ENCODE measurements at regions not wholly inside any gene's neighbourhood (a gene's known extent, or its start where the extent isn't known, plus 50 kb on each side); places are given as distances from the start of the nearest gene placed in this dataset.

GRCh38 chr4:84441758-84442377 lies 57.2 kb downstream of the NKX6-1 start:
- no peak for DNase-seq (ENCODE audit: low spot score)

DNA sequence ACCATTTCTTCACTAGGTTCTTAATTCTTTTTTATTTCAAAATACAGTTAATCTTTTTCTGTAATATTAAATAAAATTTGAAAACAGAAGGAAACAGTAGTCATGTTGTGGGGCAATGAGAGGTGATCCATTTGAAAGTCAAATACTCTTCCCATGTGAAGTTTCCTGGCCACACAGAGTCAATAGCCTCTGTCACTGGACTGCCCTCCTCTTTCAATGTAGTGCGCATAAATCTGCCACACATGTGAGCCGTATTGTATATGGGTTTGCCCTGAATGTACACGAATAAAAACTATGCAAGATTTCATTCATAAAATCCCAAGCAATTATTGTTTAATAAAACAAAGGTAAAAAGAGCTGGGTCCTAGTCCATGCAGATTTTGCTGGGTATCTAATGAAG lies 59.1 kb downstream of the NKX6-1 start:
- DNase-seq (ENCODE audit: low spot score) = no peak

DNA sequence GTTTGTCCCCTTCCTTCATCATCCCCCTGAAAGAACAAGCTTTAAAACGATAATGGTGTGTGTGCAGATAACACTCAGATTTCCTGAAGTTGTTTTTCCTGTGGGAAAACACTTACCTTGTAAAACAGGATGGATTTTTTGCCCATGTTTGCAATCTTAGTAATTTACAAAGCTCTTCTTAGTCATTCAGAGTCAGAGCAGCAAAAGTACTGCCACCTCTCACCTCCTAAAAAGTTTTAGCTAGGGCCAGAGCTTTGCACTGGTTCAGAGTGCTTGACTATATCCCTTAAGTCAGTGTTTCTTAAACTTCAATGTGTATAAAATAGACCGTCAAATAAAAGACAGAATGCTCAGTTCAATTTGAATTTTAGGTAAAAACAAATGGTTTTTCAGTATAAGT lies 62.3 kb downstream of the NKX6-1 start:
- no peak for DNase-seq (ENCODE audit: low spot score)

GRCh38 chr4:84434344-84434743 lies 64.7 kb downstream of the NKX6-1 start:
- no peak for DNase-seq (ENCODE audit: low spot score)

GRCh38 chr4:84433633-84434222 lies 65.4 kb downstream of the NKX6-1 start:
- DNase-seq (ENCODE audit: low spot score) = no peak

- DNase-seq (ENCODE audit: low spot score) = no peak
Measured at GRCh38 chr4:84432713-84433112, 66.4 kb downstream of the NKX6-1 start.

- DNase-seq (ENCODE audit: low spot score) = no peak
Measured at GRCh38 chr4:84420608-84421007, 78.5 kb downstream of the NKX6-1 start.

DNA sequence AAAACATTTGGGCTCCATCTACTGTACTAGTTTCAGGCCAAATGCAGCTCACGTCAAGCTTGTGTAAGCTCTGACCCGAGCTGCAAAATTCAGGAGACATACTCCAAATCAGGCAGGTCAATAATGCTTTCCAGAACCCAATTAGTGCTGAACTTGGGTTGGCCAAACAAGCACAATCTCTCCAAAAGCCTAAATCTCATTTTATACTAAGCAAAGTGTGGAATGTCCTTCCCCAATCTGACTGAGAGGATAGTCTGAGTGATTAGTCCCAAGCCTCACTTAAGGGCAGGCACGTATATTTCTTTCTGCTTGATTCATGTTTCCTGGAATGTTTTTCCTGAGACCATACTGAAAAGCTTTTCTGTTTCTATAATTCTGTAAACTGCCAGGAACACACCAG lies 79.9 kb downstream of the NKX6-1 start:
- no peak for DNase-seq (ENCODE audit: low spot score)

- no peak for DNase-seq (ENCODE audit: low spot score)
Measured at GRCh38 chr4:84417997-84418709, 80.9 kb downstream of the NKX6-1 start.

- DNase-seq (ENCODE audit: low spot score) = no peak
Measured at GRCh38 chr4:84413976-84414375, 85.1 kb downstream of the NKX6-1 start.

DNA sequence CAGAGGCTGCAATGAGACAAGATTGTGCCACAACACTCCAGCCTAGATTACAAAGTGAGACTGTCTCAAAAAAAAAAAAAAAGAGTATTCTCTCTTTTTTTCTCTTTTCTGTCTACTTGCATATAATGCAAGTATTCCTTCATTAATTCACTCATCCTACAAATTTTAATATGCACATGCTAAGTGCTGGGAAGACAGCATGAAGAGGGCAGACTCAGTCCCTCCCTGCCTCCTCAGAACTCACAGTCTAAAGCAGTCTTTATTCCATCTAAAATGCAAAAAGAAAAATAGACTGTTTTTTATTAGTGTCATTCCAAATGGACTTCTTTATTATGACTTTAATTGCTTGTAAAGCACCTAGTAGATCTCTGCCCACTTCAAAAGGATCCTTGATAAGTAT lies 85.6 kb downstream of the NKX6-1 start:
- no peak for DNase-seq (ENCODE audit: low spot score)

- no peak for DNase-seq (ENCODE audit: low spot score)
Measured at GRCh38 chr4:84412062-84412461, 87.0 kb downstream of the NKX6-1 start.

DNA sequence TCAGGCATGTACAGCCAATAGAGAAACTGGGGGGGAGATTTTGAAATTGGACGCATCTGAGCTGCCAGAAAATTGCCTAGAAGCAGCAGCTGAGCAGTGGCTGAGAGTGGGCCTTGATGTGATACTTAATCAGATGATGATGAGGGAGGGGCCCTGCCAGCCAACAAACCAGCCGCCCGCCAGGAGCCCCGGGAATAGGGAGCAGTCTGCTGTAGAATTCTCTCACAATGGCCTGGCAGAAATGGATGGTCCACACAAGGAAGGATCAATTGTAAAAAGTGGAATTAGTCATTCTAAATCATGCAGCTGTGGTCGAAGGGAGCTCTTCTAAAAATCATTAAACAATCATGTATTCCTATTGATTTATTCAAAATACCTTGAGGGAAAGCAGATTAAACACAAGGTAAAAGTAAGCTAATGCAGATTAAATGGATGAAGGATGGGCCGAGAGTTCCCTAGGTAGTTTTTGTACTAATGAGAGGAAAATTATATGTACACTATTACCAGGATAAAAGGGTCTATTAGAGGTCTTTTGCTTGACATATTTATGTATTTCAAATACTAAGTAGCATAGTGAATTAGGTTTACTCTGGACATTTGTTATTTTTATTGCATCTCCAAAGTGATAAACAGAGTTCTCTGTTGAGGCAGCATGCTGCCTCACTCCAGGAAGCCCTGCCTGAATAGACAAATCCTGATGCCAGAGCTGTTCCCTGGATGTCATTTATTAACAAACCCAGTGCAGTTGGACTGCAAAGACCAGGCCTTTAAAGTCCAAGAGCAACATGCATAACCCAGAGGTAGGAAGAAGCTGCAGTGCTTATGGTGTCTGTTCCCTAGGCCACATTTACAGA lies 91.3 kb downstream of the NKX6-1 start:
- DNase-seq (ENCODE audit: low spot score) = no peak

- DNase-seq (ENCODE audit: low spot score) = no peak
Measured at GRCh38 chr4:84403656-84404055, 95.4 kb downstream of the NKX6-1 start.

GRCh38 chr4:84401701-84402306 lies 97.3 kb downstream of the NKX6-1 start:
- peak; percentile 28 for DNase-seq (ENCODE audit: low spot score)

GRCh38 chr4:84394386-84394785 lies 104.7 kb downstream of the NKX6-1 start:
- no peak for DNase-seq (ENCODE audit: low spot score)

- DNase-seq (ENCODE audit: low spot score) = no peak
Measured at GRCh38 chr4:84392951-84393590, 106.0 kb downstream of the NKX6-1 start.

GRCh38 chr4:84389406-84389805 lies 109.7 kb downstream of the NKX6-1 start:
- DNase-seq (ENCODE audit: low spot score) = peak; percentile 1

GRCh38 chr4:84385203-84385602 lies 113.9 kb downstream of the NKX6-1 start:
- DNase-seq (ENCODE audit: low spot score) = no peak

- no peak for DNase-seq (ENCODE audit: low spot score)
Measured at GRCh38 chr4:84384801-84385200, 114.3 kb downstream of the NKX6-1 start.

DNA sequence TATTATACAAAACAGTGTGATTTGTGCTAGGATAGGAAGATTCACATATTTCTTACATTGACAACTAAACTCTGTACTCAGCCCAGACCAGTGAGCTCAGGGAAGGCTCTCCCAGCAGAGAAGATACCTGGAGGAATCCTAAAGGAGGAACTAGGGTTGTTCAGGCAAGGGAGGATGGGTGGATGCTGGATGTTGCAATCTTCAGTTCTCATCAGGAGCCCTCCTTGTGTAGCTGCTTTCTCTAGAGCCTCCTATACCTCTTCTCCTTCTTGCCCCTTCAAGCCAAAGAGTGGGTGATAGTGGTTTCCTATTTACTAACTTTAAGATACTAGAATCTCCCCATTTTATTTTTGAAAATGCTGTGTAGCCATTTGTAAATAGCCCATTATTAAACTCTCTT lies 117.3 kb downstream of the NKX6-1 start:
- no peak for DNase-seq (ENCODE audit: low spot score)

All from HT-29 (cell line).